ENCODE measurements at regions not wholly inside any gene's neighbourhood (a gene's known extent, or its start where the extent isn't known, plus 50 kb on each side); places are given as distances from the start of the nearest gene placed in this dataset.

- no peak overlapping the region for H3K4me3 ChIP-seq (ENCODE audit: low read depth, low read length)
- no peak for DNase-seq (ENCODE audit: low read depth)
- TF ChIP-seq, protein P1, sequence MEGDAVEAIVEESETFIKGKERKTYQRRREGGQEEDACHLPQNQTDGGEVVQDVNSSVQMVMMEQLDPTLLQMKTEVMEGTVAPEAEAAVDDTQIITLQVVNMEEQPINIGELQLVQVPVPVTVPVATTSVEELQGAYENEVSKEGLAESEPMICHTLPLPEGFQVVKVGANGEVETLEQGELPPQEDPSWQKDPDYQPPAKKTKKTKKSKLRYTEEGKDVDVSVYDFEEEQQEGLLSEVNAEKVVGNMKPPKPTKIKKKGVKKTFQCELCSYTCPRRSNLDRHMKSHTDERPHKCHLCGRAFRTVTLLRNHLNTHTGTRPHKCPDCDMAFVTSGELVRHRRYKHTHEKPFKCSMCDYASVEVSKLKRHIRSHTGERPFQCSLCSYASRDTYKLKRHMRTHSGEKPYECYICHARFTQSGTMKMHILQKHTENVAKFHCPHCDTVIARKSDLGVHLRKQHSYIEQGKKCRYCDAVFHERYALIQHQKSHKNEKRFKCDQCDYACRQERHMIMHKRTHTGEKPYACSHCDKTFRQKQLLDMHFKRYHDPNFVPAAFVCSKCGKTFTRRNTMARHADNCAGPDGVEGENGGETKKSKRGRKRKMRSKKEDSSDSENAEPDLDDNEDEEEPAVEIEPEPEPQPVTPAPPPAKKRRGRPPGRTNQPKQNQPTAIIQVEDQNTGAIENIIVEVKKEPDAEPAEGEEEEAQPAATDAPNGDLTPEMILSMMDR (IDR thresholded peaks at IDR 0.05; ENCODE audit: insufficient read depth, low read depth, low read length), result no peak
Measured at GRCh38 chr7:128145191-128145590, 95.9 kb upstream of the LEP start.

DNA sequence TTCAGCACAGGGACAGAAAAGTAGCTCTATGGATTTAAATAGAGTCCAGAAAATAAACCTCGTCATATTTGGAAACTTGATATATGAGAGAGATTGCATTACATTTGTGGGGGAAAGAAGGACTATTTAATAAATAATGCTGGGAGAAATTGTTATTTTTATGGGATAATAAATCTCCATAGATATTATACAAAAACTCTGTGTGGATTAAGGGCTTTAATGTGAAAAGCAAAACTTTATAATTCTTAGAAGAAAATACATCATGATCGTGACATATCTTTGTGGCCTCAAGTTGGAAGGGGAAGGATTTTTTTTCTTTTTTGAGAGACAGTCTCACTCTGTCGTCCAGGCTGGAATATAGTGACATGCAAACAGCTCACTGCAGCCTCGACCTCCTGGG, 95.0 kb upstream of the LEP start:
- DNase-seq (ENCODE audit: low read depth), result no peak
- TF ChIP-seq, protein P1 (IDR thresholded peaks at IDR 0.05; ENCODE audit: insufficient read depth, low read depth, low read length), result no peak
- H3K4me3 ChIP-seq (ENCODE audit: low read depth, low read length), result no peak overlapping the region

DNA sequence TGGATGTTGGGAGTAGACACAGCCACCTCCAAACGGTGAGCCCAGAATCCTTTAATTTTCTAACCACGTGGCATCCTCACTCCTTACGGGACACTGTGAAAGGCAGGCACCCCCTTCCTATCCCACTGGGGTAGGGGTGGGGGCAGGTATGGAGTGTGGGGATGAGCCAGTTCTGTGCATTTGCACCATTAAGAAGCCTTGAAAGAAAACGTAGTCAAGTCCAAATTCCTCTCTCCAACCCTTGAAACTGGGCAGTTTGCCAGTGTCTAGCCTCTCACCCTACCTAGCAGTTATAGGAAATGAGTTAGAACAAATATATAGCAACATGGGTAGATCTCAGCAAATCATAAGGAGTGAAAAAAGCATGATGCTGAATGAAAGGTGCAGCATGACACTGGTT, 92.4 kb upstream of the LEP start:
- no peak for DNase-seq (ENCODE audit: low read depth)
- TF ChIP-seq, protein P1 (IDR thresholded peaks at IDR 0.05; ENCODE audit: insufficient read depth, low read depth, low read length), result no peak
- no peak overlapping the region for H3K4me3 ChIP-seq (ENCODE audit: low read depth, low read length)

DNA sequence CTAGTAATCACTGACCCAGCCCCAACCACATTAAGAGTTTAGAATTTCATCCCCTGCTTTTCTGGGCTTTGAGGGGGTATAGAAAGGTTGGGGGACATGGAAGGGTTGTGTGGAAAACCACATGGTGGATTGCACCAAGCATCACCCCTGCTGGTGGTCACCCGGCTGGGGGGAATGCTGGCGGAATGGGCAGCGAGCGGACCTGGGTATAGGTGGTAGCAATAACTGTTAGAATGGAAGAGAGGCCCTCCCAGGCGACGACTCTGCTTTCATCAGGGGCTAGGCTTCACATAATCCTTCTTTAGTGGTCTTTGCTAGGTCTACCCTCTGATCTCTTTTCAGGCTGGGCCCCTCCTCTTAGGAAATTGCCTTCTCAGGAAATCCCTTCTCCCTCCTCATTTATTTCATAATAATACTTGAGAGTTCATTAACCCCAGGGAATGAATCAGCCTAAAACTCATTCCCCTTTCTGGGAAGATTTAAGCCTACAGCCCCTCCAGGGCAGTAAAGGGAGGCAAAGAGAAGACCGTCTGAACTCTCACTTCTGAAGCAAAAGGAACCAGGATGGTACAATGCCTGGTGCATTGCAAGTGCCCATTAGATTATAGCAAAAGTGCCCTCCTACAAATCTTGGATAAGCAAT, 90.7 kb upstream of the LEP start:
- H3K4me3 ChIP-seq (ENCODE audit: low read depth, low read length), result no peak overlapping the region
- TF ChIP-seq, protein P1 (IDR thresholded peaks at IDR 0.05; ENCODE audit: insufficient read depth, low read depth, low read length), result no peak
- DNase-seq (ENCODE audit: low read depth), result no peak

DNA sequence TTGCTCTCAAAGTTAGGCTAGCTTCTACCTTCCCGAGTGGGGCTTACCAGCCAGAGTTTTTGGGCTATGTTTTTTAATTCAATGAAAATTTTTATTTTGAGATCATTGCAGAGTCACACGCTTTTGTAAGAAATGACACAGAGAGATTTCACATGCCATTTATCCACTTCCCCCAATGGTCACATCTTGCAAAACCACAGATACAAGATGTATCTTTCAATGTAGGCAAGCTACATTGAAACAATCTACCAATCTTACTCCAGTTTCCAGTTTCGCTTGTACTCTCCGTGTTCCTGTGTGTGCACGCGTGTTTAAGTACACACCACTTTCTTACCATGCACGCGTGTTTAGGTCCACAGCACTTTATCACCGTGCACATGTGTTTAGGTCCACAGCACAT, 89.4 kb upstream of the LEP start:
- H3K4me3 ChIP-seq (ENCODE audit: low read depth, low read length), result no peak overlapping the region
- DNase-seq (ENCODE audit: low read depth), result no peak
- TF ChIP-seq, protein P1 (IDR thresholded peaks at IDR 0.05; ENCODE audit: insufficient read depth, low read depth, low read length), result no peak

GRCh38 chr7:128152721-128153120, 88.4 kb upstream of the LEP start:
- TF ChIP-seq, protein P1 (IDR thresholded peaks at IDR 0.05; ENCODE audit: insufficient read depth, low read depth, low read length), result no peak
- DNase-seq (ENCODE audit: low read depth), result no peak
- no peak overlapping the region for H3K4me3 ChIP-seq (ENCODE audit: low read depth, low read length)

- DNase-seq (ENCODE audit: low read depth), result no peak
- TF ChIP-seq, protein P1 (IDR thresholded peaks at IDR 0.05; ENCODE audit: insufficient read depth, low read depth, low read length), result no peak
Measured at GRCh38 chr7:128153436-128153835, 87.6 kb upstream of the LEP start.

More at GRCh38 chr7:128153436-128153835, 87.6 kb upstream of the LEP start:
- no peak overlapping the region for H3K4me3 ChIP-seq (ENCODE audit: low read depth, low read length)
